ENCODE measurements at regions not wholly inside any gene's neighbourhood (a gene's known extent, or its start where the extent isn't known, plus 50 kb on each side); places are given as distances from the start of the nearest gene placed in this dataset.
"Not testable (repeated sequence)": the region's sequence is repeated elsewhere in the genome, so short reads cannot be mapped to it uniquely, and the experiment has no call there.

GRCh38 chr7:7002418-7003062, 176.5 kb upstream of the CCZ1B start:
- Histone ChIP-seq H3K27ac (no peak overlapping the region), H3K4me3 (no peak overlapping the region), H3K4me1 (no peaks in the 10 kb centered on the region), H3K27me3 (no peaks in the 10 kb centered on the region), H3K36me3 (no peaks in the 10 kb centered on the region), H3K9me3 (peaks cover 0 to 15% (median 1%) of the 10 kb centered on the region in 4 donors)
- DNase-seq (ENCODE audit: low spot score in 2 of 2) = no peak
- TF ChIP-seq CTCF (IDR thresholded peaks at IDR 0.05) = no peak
- TF ChIP-seq POLR2A (IDR thresholded peaks at IDR 0.05) = no peak
- no peak for TF ChIP-seq EP300 (IDR thresholded peaks at IDR 0.05)
- 64 to 69% methylated on average over 2 of the region's 2 CpGs for WGBS, 2 donors

DNA sequence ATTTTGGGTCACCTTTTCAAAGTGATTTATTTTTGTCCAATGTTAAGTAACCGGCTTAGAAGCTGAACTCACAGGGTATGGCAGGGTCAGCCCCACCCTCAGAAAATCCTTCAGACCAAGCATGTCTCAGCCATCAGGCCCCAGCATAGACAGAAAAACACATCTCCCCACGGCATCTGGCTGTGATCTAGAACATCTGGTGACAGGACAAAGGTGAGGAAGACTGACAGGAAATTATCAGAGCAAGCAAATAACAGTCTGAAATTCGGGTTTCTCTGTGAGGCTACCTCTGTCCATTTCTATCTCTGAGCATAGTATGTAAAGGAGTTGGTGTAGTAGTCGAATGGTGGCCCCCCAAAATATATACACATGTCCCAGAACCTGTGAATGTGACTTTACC, 177.0 kb upstream of the C1GALT1 start:
- Histone ChIP-seq H3K27ac (no peak overlapping the region), H3K36me3 (no peaks in the 10 kb centered on the region), H3K9me3 (peaks cover 0 to 3% (median 0%) of the 10 kb centered on the region in 4 donors), H3K4me3 (no peak overlapping the region), H3K27me3 (no peaks in the 10 kb centered on the region), H3K4me1 (no peaks in the 10 kb centered on the region)
- DNase-seq (ENCODE audit: low spot score in 2 of 2) = no peak
- 58 to 61% methylated on average over 4 of the region's 4 CpGs for WGBS, 2 donors
- TF ChIP-seq POLR2A (IDR thresholded peaks at IDR 0.05) = no peak
- TF ChIP-seq EP300 (IDR thresholded peaks at IDR 0.05) = no peak
- TF ChIP-seq CTCF (IDR thresholded peaks at IDR 0.05) = no peak

GRCh38 chr7:7005949-7006348, 176.4 kb upstream of the C1GALT1 start:
- WGBS, 2 donors = 94 to 98% methylated on average over 1 to 2 of the region's 2 CpGs
- DNase-seq (ENCODE audit: low spot score in 2 of 2); H3K27ac ChIP-seq; H3K27me3 ChIP-seq; H3K36me3 ChIP-seq; H3K4me1 ChIP-seq; H3K9me3 ChIP-seq; H3K4me3 ChIP-seq: not testable (repeated sequence)

- H3K4me1 ChIP-seq; DNase-seq (ENCODE audit: low spot score in 2 of 2); H3K36me3 ChIP-seq; H3K27ac ChIP-seq; H3K27me3 ChIP-seq; H3K4me3 ChIP-seq; H3K9me3 ChIP-seq: not testable (repeated sequence)
- 73 to 82% methylated on average over 7 to 8 of the region's 8 CpGs for WGBS, 2 donors
Observed at GRCh38 chr7:7011241-7011640, 171.1 kb upstream of the C1GALT1 start.

DNA sequence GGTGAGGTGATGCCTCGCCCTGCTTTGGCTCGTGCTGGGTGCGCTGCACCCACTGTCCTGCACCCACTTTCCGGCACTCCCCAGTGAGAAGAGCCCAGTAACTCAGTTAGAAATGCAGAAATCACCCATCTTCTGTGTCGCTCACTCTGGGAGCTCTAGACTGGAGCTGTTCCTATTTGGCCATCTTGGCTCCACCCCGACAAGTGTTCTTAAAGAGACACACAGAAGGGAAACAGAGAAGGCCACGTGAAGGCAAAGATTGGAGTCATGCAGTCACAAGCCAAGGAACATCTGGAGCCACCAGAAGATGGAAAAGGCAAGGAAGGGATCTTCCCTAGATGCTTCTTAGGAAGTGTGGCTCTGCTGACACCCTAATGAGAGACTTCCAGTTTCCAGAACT, 170.6 kb upstream of the C1GALT1 start:
- H3K27me3 ChIP-seq; DNase-seq (ENCODE audit: low spot score in 2 of 2); H3K4me1 ChIP-seq; H3K27ac ChIP-seq; H3K9me3 ChIP-seq; H3K4me3 ChIP-seq; H3K36me3 ChIP-seq: not testable (repeated sequence)
- WGBS, 2 donors = 82 to 84% methylated on average over 7 of the region's 7 CpGs

GRCh38 chr7:7014827-7015595, 167.3 kb upstream of the C1GALT1 start:
- no peaks in the 10 kb centered on the region for H3K36me3 ChIP-seq
- no peak overlapping the region for H3K4me3 ChIP-seq
- no peak overlapping the region for H3K27ac ChIP-seq
- no peaks in the 10 kb centered on the region for H3K4me1 ChIP-seq
- no peak for DNase-seq (ENCODE audit: low spot score in 2 of 2)
- no peaks in the 10 kb centered on the region for H3K27me3 ChIP-seq
- H3K9me3 ChIP-seq = no peaks in the 10 kb centered on the region
- 51 to 65% methylated on average over 6 of the region's 6 CpGs for WGBS, 2 donors
- TF ChIP-seq POLR2A (IDR thresholded peaks at IDR 0.05) (no peak), CTCF (IDR thresholded peaks at IDR 0.05) (no peak), EP300 (IDR thresholded peaks at IDR 0.05) (no peak)

Measured in tibial nerve (tissue), 4 donors.